NCI-H2029 (cell line): ENCODE measurements at regions not wholly inside any gene's neighbourhood (a gene's known extent, or its start where the extent isn't known, plus 50 kb on each side); places are given as distances from the start of the nearest gene placed in this dataset.
"Not testable (repeated sequence)": the region's sequence is repeated elsewhere in the genome, so short reads cannot be mapped to it uniquely, and the experiment has no call there.

Experiments
- DNase-seq: peaks from one replicate; lab custom pipeline; 2025; lab: John Stamatoyannopoulos, UW

- no peak for DNase-seq
These were observed 116.1 kb downstream of the RIN2 start for GRCh38 chr20:19874040-19874727.

DNA sequence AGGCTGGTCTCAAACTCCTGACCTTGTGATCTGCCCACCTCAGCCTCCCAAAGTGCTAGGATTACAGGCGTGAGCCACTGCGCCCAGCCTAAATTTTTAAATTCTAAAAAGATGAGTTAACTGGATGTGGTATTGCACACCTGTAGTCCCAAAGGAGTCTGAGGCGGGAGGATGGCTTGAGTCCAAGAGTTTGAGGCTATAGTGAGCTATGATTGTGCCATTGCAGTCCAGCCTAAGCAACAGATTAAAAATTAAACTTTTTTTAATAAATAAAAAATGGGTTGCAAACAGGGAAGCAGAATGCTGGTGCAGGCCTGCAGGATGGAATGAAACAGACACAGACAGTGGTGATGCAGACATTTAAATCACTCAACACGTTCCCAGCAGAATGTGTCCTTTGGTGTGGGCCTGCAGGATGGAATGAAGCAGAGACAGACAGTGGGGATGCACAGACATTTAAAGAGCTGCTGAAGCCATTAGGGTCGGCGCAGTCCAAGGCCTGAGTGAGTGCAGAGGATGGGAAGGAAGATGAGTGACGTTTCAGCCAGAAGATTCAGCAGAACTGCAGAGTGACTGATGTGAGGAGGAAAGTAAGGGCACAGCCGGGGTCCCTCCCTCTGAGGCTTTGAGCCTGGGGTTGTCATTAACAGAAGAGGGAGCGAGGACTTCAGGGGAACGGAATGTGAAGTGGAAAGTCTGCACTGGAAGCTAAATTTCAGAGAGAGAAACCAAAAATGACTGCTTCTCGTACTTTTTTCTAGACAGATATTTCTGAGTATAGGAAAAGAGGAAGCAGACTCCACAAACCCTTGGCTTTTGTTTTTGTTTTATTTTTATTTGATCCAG, 117.5 kb downstream of the RIN2 start:
- DNase-seq, result no peak

- no peak for DNase-seq
These were observed 118.9 kb downstream of the RIN2 start for GRCh38 chr20:19876828-19877460.

- DNase-seq, result not testable (repeated sequence)
These were observed 121.8 kb downstream of the RIN2 start for GRCh38 chr20:19879874-19880255.

DNA sequence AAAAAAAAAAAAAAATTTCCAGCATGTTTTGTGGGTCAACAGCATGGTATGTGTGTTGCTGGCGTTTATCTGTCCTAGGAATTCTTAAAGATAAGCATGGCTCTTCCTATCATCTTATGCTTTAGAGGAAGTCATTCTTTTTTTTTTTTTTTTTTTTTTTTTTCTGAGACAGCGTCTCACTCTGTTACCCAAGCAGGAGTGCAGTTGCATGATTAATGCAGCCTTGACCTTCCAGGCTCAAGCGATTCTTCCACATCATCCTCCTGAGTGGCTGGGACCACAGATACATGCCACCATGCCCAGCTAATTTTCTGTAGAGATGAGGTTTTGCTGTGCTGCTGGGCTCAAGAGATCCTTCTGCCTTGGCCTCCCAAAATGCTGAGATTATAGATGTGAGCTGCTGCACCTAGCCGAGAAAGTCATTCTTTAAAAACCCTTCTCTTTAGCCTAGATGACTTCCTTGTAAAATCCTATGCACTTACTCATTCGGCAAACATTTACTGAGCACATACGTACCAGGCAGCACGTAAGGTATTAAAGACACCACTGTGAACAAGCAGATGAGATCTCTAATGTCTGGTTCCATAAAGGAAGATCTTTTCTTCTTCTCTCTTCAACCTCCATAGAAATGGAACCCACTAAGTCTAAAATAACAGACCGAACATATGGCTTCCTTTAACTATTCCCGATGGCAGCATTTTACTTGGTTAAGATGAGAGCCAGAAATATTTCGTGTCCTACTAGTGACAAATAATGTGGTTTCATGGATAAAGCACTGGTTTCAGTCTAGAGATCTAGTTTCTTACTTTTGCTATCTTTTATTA, 122.4 kb downstream of the RIN2 start:
- no peak for DNase-seq

DNA sequence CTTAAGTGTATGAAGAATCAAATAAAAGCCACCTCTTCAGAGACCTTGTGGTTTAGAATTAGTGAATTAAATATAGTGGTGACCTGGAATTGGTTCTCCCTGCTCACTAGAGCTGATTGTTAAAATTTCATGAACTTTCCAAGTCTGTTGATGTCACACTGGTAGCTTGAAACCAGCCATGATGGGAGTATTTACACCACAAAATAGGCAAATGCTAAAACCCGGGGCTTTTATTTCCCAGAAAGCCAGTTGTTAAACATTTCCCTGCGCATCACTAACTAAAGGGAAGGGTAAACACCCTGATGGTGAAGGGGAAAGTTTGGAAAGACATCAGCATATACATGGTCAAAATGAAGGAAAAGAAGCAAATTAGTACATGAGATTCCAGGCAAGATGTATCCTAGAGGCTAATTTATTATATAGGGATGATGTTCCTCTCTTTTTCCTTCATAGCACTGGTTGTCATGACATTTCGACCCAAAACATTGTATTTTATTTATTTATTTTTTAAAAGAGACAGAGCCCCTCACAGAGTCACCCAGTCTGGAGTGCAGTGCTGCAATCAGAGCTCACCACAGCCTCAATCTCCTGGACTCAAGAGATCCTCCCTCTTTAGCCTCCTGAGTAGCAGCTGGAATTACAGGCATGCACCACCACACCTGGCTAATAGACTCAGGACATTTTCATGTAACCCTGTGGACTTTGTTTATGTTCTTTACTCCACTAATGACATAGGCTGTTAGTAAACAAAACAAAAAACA, 123.2 kb downstream of the RIN2 start:
- DNase-seq, result no peak

DNA sequence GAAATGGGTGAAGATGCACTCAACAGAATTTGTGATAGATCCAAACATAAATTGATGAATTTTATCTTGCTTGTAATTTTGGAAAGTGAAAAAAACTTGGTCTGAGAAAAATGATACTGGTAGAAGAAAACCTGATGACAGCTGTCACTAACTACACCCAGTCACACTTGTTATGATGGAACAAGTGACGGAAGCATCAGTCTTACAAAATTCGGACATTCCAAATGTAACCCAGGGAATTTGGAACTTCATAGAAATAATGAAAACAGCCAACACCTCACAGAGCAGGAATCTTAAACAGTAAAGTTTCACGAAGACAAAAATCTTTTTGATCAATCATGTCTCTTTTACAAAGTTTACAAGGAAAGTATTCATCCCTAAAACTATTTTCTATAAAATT, 123.9 kb downstream of the RIN2 start:
- no peak for DNase-seq

- no peak for DNase-seq
These were observed 124.4 kb downstream of the RIN2 start for GRCh38 chr20:19882446-19882845.

DNA sequence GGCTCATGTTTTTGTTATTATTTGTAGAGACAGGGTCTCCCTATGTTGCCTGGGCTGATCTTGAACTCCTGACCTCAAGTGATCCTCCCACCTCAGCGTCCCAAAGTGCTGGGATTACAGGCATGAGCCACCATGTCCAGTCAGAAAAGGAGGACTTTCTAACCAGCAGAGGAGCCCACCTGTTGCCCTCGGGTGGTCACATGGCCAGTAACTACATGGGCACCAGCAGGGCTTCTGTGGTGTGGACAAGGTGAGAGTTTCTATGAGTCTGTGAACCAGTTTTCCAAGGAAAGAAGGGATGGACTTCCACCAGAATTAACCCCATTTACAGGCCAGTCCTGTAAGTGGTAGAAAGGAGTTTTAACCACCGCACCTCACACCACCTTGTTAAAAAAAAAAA, 125.4 kb downstream of the RIN2 start:
- no peak for DNase-seq

DNA sequence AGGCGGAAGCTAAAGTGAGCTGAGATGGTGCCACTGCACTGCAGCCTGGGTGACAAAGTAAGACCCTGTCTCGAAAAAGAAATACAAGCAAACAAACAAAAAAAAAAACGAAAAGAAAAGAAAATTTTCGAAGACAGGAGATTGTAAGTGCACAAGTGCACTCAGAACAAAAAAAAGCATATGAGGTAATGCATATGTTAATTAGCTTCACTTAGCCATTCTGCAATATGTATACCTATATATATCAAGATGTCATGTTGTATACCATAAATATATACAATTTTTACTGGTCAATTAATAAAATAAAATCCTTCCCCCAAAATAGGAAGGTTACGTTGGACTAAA, 127.5 kb downstream of the RIN2 start:
- DNase-seq, result no peak

GRCh38 chr20:19885939-19886660, 128.0 kb downstream of the RIN2 start:
- DNase-seq, result peak; percentile 46

DNA sequence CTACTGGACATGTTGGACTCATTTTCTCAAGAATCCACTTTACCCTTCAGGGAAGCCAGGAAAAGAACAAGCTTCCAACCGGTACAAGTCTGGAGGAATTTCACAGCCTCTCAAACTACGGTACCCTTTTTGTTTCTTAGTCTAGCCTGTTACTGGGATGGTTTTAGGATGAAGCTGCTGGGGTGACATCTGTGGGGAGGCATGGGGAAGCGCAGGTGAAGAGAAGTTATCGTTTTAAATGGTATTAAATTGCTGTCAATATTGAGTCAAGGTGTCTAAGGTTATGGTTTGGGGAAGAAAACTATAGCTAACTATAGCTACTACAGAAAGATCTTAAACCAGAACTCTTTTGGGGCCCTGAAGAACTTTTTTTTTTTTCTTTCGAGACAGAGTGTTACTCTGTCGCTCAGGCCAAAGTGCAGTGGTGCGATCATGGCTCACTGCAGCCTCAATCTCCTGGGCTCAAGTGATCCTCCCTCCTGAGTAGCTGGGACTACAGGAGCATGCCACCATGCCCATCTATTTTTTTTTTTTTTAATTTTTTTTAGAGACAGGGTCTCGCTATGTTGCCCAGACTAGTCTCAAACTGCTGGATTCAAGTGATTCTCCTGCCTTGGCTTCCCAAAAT, 128.7 kb downstream of the RIN2 start:
- no peak for DNase-seq

DNA sequence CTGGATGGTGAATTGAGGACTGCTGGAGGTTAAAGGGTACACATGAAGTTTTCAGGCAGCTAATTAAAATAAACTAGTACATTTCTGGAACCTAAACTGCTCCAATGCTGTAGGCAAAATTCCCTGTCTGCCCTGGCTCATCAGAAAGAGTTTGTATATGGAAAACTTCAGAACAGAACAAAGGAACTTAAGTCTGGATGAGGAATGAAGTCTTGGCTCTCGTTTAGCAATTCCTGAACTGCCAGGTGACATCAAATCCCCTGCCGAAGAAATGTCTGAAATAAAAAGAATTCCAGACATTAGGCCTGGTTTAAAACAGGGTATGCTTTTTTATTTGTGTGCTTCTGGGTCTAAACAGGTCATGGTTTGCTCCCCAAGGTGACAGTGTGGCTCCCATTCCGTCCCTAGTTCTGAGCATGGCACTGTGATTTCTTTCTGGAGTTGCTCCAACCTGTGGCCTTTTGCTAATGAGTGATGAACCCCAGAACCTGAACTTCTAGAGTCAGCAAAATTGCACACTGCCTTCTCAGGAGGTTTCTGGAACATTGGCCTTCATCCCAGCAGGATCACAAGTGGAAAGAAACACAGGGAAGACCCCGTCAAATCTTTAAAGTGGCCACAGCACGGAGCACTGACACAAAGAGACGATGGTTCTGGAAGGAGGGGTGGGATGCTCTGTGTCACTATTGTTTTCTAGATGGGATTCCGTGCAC, 129.4 kb upstream of the NAA20 start:
- no peak for DNase-seq

DNA sequence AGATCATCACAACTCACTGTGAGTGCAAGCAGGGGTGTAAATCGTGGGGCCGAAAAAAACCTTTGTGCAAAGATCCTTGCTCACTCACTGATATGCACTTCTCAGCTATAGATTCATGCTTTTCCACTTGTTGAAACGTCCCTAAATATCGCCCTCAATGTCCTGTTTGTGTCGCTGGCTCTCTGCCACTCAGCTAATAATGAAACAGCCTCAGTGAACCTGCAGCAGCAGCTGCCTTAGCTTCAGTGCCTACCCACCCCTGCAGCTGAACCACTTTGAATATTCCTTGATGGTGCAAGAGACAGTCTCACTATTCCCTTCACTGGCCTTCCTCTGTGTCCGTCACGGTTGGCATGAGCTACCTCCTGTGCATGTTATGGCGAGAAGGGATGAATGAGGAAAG, 128.9 kb upstream of the NAA20 start:
- peak; percentile 74 for DNase-seq

- DNase-seq, result peak; percentile 16
These were observed 127.9 kb upstream of the NAA20 start for GRCh38 chr20:19889011-19889953.

DNA sequence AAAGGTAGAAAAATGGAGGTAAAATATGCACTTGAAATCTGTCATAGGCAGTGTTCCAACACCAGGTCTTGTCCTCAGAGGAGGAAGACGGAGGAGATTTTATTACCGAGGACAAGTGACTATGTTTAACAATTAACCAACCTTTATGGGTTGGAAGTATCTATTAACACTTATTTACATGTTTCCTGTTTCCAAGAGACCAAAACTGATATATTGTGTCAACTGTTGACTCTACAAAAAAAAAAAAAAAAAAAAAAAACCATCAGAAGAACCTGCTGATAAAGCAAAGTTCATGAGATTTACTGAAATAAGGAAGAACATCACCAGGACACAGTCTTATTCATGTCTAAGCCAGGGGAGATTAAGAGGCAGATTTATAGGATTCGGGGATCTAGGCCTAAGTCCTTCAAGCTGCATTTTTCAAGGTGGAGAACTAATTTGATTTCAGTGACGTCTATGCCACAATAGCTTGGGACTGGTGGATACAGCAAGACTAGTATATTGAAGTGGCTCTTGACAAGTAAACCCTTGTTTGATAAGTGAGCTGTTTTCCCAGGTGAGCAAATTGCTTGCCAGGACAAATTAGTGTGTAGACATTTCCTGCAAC, 126.6 kb upstream of the NAA20 start:
- DNase-seq, result peak; percentile 81

DNA sequence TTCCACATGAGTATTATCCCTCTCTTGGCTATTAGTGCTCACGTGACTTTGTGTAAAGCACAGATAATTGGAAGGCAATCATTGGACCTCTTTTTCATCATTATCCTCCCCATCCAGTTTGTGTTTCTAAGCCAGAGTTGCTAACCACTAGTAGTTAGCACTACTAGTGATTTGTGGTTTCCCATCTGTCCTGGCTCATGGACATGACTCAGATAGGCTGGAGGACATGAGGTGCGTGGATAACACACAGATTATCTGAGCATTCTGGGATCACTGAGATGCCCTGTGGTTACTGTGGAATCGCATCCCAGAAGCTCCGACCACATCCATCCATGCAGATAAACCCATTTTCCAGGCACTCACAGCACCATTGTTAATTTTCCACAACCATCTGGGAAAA, 123.8 kb upstream of the NAA20 start:
- no peak for DNase-seq

DNA sequence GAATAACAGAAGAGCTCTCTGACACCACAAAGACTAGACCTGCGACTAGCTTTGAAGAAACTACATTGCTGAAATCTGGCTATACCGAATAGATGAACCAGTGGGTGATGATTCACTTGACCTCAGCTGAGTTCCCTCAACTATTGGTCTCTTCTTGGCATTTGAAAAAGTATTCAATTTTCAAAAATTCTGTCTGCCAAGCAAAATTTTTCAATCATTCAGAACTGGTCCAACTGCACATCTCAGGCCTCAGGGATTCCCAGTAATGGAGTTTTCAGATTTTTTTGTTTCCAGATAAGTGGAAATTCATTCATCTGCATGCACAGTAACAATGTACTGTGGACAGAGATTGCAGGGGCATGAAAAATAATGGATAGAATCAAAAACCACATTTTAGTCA, 121.4 kb upstream of the NAA20 start:
- DNase-seq, result no peak
